GM12878 (cell line): ENCODE measurements at regions not wholly inside any gene's neighbourhood (a gene's known extent, or its start where the extent isn't known, plus 50 kb on each side); places are given as distances from the start of the nearest gene placed in this dataset.

Source experiments
- ATAC-seq: fragments of 200-7000 bp; cut with Tn5 transposase; 3 replicates; pipeline ENCODE4 v1.9.1; 2020; ENCODE audit warnings: mild to moderate bottlenecking, moderate library complexity
- BruUV-seq: library from RNA; stranded (reverse); fragments of 400-500 nt; replicated peaks from 2 replicates; lab custom pipeline; 2021; lab: Mats Ljungman, UMichigan
- CTCF ChIA-PET: fragments of 300-600 bp; sonication (Branson Sonifier 250); formaldehyde crosslinking; extraction: SDS; loops from one replicate; lab custom pipeline; 2021; ENCODE audit warnings: inconsistent platforms; lab: Yijun Ruan, JAX
- POLR2A ChIA-PET: fragments of 350-600 bp; formaldehyde crosslinking; extraction: SDS; loops from one replicate; lab custom pipeline; 2021; ENCODE audit warnings: inconsistent platforms; lab: Charles Lee
- RAD21 ChIA-PET: fragments of 300-600 bp; sonication (Branson Sonifier 250); formaldehyde crosslinking; loops from one replicate; lab custom pipeline; 2023; ENCODE audit warnings: antibody characterized with exemption; ENCODE audit not compliant: unreplicated experiment; lab: Charles Lee
- SMC1A ChIA-PET: fragments of 300-600 bp; sonication (Branson Sonifier 250); formaldehyde crosslinking; loops from one replicate; lab custom pipeline; 2023; ENCODE audit not compliant: unreplicated experiment, uncharacterized antibody; lab: Charles Lee
- DNase-seq: peaks from one replicate; pipeline ENCODE4 v3.0.0-alpha.2; 2011; ENCODE audit warnings: low read depth, low spot score
- FAIRE-seq: peaks from 3 replicates; lab custom pipeline; 2011; peaks lifted over from hg19 to GRCh38; lab: Jason Lieb, UNC
- H2AFZ ChIP-seq: 2 replicates; pipeline ENCODE4 v1.6.0; 2011; ENCODE audit warnings: low read depth, low read length, control low read depth; ENCODE audit not compliant: control insufficient read depth
- H3K27ac ChIP-seq: 2 replicates; pipeline ENCODE4 v1.5.1; 2011; ENCODE audit warnings: control low read depth; ENCODE audit not compliant: control insufficient read depth, insufficient read depth
- H3K27me3 ChIP-seq, 2 experiments: replicated peaks in 1 of 2; 2 replicates each; pipeline versions ENCODE4 v1.6.0 to v1.6.1; 2011; ENCODE audit warnings: low read length in 1 of 2; ENCODE audit not compliant: control insufficient read depth in 2 of 2, insufficient read depth in 2 of 2
- H3K36me3 ChIP-seq, 2 experiments: 2 replicates each; pipeline ENCODE4 v1.5.1; 2011; ENCODE audit warnings: low read length in 1 of 2; ENCODE audit not compliant: control insufficient read depth in 2 of 2, insufficient read depth in 2 of 2
- H3K4me1 ChIP-seq: 2 replicates; pipeline ENCODE4 v1.6.1; 2011; ENCODE audit warnings: mild to moderate bottlenecking, low read length, moderate library complexity, mixed read lengths; ENCODE audit not compliant: control insufficient read depth, insufficient read depth
- H3K4me2 ChIP-seq: 2 replicates; pipeline ENCODE4 v1.6.0; 2011; ENCODE audit warnings: control low read depth; ENCODE audit not compliant: control insufficient read depth, insufficient read depth
- H3K4me3 ChIP-seq: fragments of 200-600 bp; sonication (generic); 2 replicates; pipeline ENCODE4 v1.5.1; 2016
- H3K79me2 ChIP-seq: 2 replicates; pipeline ENCODE4 v1.6.0; 2011; ENCODE audit warnings: low read length; ENCODE audit not compliant: control insufficient read depth, insufficient read depth
- H3K9ac ChIP-seq: 2 replicates; pipeline ENCODE4 v1.8.0; 2011; ENCODE audit warnings: low read length, control low read depth, mixed read lengths; ENCODE audit not compliant: control insufficient read depth, insufficient read depth
- H3K9me3 ChIP-seq: replicated peaks from 3 replicates; pipeline ENCODE4 v1.5.1; 2011; ENCODE audit warnings: mild to moderate bottlenecking, low read length; ENCODE audit not compliant: control insufficient read depth, insufficient read depth
- H4K20me1 ChIP-seq: 2 replicates; pipeline ENCODE4 v1.6.0; 2011; ENCODE audit not compliant: control insufficient read depth, insufficient read depth
- HDAC2 ChIP-seq: fragments of 200-600 bp; sonication (generic); IDR thresholded peaks from 2 replicates; pipeline ENCODE4 v1.6.1; 2017
- IKZF2 ChIP-seq, 2 experiments: fragments of 450-650 bp; IDR thresholded peaks; 2 replicates each; pipeline ENCODE4 v1.6.1; 2017; ENCODE audit warnings: mild to moderate bottlenecking in 2 of 2, moderate library complexity in 2 of 2
- KAT2A ChIP-seq: conservative IDR thresholded peaks from 2 replicates; pipeline ENCODE4 v1.6.1; 2011; ENCODE audit warnings: low read depth, low read length; ENCODE audit not compliant: control insufficient read depth
- NFXL1 ChIP-seq: fragments of 450-650 bp; IDR thresholded peaks from 2 replicates; pipeline ENCODE4 v1.6.1; 2017; ENCODE audit warnings: antibody characterized with exemption, mild to moderate bottlenecking, borderline replicate concordance
- POLR2AphosphoS5 ChIP-seq: IDR thresholded peaks from 2 replicates; pipeline ENCODE4 v1.6.1; 2011; ENCODE audit warnings: mild to moderate bottlenecking, low read length, inconsistent platforms
- STAT3 ChIP-seq: IDR thresholded peaks from 2 replicates; pipeline ENCODE4 v1.6.1; 2011; ENCODE audit warnings: low read depth, low read length, improper control_type of control experiment
- ZNF384 ChIP-seq: IDR thresholded peaks from 2 replicates; pipeline ENCODE4 v1.6.1; 2012; ENCODE audit warnings: low read depth, mild to moderate bottlenecking, low read length, improper control_type of control experiment, borderline replicate concordance
- ZZZ3 ChIP-seq: IDR thresholded peaks from 2 replicates; pipeline ENCODE4 v1.6.1; 2011; ENCODE audit warnings: low read depth; ENCODE audit not compliant: control insufficient read depth, insufficient read length
- WGBS: methylation state at CpG from one replicate; pipeline ENCODE4 v1.1.6; 2016; ENCODE audit warnings: low lambda C conversion rate; ENCODE audit not compliant: insufficient replicate concordance, insufficient coverage; ENCODE audit errors: missing lambda C conversion rate; 5-methylcytosine and 5-hydroxymethylcytosine counted together
- in situ Hi-C: fragments of 300-500 bp; cut with MboI; formaldehyde crosslinking; loops from 9 replicates; pipeline ENCODE4 v1.14.3; 2018; ENCODE audit warnings: mixed read lengths
- intact Hi-C: fragments of 100-400 bp; cut with micrococcal nuclease; formaldehyde crosslinking; loops from one replicate; pipeline ENCODE4 v1.14.2; 2022; ENCODE audit not compliant: unreplicated experiment
- TF ChIP-seq, protein P1 (sequence below): fragments of 450-650 bp; IDR thresholded peaks from 2 replicates; pipeline ENCODE4 v1.6.1; 2017; ENCODE audit warnings: antibody characterized with exemption, mild to moderate bottlenecking, moderate library complexity
- TF ChIP-seq, protein P2 (sequence below): IDR thresholded peaks from 2 replicates; pipeline ENCODE4 v1.6.1; 2012; ENCODE audit warnings: mild to moderate bottlenecking, low read depth, low read length

DNA sequence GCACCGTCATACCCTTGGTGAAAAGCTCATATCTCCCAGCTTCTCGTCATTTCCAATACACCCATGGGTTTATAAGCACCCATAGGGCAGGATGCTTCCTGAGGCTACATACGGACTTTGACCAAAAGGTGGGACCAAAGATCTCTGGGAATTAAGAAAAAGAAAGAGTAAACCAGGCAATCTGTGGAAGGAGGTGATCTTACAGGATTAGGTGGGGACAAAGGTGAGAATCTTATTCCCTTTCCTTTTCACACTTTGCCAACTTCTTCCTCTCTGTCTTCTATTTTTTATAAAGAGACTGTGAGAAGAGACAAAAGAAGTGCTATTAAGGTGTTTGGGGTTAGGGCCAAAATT lies 172.0 kb downstream of the DLEU7 start:
- CTCF ChIA-PET, result no interaction called here
- no peaks in the 10 kb centered on the region for H4K20me1 ChIP-seq
- no TSS peak for BruUV-seq

More for the DNA sequence above, 172.0 kb downstream of the DLEU7 start:
- H3K4me1 ChIP-seq, result no peaks in the 10 kb centered on the region
- no peaks in the 10 kb centered on the region for H3K79me2 ChIP-seq
- H2AFZ ChIP-seq, result no peak overlapping the region
- H3K9ac ChIP-seq, result no peak overlapping the region
- POLR2A ChIA-PET, result no interaction called here
- FAIRE-seq (no peak), ATAC-seq (no peak), DNase-seq (no peak)
- no peak overlapping the region for H3K4me3 ChIP-seq
- H3K27me3 ChIP-seq, result no peaks in the 10 kb centered on the region
- SMC1A ChIA-PET, result no interaction called here
- H3K4me2 ChIP-seq, result no peak overlapping the region
- 22% methylated on average over 3 of the region's 3 CpGs for WGBS
- intact Hi-C loops (no loop called here), in situ Hi-C loops (no loop called here)
- RAD21 ChIA-PET, result no interaction called here
- no peaks in the 10 kb centered on the region for H3K36me3 ChIP-seq
- no peak for TF ChIP-seq POLR2AphosphoS5
- TF ChIP-seq, protein P1, sequence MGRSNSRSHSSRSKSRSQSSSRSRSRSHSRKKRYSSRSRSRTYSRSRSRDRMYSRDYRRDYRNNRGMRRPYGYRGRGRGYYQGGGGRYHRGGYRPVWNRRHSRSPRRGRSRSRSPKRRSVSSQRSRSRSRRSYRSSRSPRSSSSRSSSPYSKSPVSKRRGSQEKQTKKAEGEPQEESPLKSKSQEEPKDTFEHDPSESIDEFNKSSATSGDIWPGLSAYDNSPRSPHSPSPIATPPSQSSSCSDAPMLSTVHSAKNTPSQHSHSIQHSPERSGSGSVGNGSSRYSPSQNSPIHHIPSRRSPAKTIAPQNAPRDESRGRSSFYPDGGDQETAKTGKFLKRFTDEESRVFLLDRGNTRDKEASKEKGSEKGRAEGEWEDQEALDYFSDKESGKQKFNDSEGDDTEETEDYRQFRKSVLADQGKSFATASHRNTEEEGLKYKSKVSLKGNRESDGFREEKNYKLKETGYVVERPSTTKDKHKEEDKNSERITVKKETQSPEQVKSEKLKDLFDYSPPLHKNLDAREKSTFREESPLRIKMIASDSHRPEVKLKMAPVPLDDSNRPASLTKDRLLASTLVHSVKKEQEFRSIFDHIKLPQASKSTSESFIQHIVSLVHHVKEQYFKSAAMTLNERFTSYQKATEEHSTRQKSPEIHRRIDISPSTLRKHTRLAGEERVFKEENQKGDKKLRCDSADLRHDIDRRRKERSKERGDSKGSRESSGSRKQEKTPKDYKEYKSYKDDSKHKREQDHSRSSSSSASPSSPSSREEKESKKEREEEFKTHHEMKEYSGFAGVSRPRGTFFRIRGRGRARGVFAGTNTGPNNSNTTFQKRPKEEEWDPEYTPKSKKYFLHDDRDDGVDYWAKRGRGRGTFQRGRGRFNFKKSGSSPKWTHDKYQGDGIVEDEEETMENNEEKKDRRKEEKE, result no peak
- no peak for TF ChIP-seq STAT3
- TF ChIP-seq KAT2A, result no peak
- TF ChIP-seq HDAC2, result no peak
- TF ChIP-seq NFXL1, result no peak
- TF ChIP-seq ZNF384, result no peak
- TF ChIP-seq ZZZ3, result no peak
- no peak for TF ChIP-seq IKZF2 (IDR thresholded peaks at IDR 0.05)
- TF ChIP-seq, protein P2, sequence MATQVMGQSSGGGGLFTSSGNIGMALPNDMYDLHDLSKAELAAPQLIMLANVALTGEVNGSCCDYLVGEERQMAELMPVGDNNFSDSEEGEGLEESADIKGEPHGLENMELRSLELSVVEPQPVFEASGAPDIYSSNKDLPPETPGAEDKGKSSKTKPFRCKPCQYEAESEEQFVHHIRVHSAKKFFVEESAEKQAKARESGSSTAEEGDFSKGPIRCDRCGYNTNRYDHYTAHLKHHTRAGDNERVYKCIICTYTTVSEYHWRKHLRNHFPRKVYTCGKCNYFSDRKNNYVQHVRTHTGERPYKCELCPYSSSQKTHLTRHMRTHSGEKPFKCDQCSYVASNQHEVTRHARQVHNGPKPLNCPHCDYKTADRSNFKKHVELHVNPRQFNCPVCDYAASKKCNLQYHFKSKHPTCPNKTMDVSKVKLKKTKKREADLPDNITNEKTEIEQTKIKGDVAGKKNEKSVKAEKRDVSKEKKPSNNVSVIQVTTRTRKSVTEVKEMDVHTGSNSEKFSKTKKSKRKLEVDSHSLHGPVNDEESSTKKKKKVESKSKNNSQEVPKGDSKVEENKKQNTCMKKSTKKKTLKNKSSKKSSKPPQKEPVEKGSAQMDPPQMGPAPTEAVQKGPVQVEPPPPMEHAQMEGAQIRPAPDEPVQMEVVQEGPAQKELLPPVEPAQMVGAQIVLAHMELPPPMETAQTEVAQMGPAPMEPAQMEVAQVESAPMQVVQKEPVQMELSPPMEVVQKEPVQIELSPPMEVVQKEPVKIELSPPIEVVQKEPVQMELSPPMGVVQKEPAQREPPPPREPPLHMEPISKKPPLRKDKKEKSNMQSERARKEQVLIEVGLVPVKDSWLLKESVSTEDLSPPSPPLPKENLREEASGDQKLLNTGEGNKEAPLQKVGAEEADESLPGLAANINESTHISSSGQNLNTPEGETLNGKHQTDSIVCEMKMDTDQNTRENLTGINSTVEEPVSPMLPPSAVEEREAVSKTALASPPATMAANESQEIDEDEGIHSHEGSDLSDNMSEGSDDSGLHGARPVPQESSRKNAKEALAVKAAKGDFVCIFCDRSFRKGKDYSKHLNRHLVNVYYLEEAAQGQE, result no peak
- no peak overlapping the region for H3K27ac ChIP-seq
- peaks cover under 1% of the 10 kb centered on the region; the same call in 1 of the 3 replicates for H3K9me3 ChIP-seq
